ENCODE measurements at regions not wholly inside any gene's neighbourhood (a gene's known extent, or its start where the extent isn't known, plus 50 kb on each side); places are given as distances from the start of the nearest gene placed in this dataset.

DNA sequence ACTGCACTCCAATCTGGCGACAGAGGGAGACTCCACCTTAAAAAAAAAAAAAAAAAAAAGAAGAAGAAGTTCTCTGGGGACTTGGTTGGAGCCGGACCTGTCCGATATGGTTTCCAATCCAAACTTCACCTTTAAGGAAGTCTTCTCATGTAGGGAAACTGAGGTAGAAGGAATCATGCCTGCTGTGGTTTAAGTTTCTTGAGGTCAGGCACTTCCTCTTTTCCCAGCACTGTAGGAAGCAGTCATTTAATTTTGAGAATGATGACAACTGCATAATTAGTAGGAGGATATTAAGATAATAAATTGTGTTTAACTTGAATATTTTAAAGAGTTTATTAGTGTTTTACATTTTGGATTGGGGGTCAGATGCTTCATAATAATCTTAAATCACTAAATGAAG is 62.9 kb downstream of the KCNE4 start:
- TF ChIP-seq, protein P1, sequence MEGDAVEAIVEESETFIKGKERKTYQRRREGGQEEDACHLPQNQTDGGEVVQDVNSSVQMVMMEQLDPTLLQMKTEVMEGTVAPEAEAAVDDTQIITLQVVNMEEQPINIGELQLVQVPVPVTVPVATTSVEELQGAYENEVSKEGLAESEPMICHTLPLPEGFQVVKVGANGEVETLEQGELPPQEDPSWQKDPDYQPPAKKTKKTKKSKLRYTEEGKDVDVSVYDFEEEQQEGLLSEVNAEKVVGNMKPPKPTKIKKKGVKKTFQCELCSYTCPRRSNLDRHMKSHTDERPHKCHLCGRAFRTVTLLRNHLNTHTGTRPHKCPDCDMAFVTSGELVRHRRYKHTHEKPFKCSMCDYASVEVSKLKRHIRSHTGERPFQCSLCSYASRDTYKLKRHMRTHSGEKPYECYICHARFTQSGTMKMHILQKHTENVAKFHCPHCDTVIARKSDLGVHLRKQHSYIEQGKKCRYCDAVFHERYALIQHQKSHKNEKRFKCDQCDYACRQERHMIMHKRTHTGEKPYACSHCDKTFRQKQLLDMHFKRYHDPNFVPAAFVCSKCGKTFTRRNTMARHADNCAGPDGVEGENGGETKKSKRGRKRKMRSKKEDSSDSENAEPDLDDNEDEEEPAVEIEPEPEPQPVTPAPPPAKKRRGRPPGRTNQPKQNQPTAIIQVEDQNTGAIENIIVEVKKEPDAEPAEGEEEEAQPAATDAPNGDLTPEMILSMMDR (IDR thresholded peaks at IDR 0.05 in 2 of 3, conservative IDR thresholded peaks at IDR 0.05 in 1 of 3; ENCODE audit: control insufficient read depth in 2 of 3, extremely low read depth in 1 of 3, insufficient read depth in 1 of 3, low read depth in 3 of 3, low read length in 3 of 3) = no peak
- TF ChIP-seq SKIL (IDR thresholded peaks at IDR 0.05; ENCODE audit: low read depth, poor library complexity, severe bottlenecking) (no peak), CEBPB (IDR thresholded peaks at IDR 0.05; ENCODE audit: borderline replicate concordance in 1 of 2, low read depth in 2 of 2, low read length in 2 of 2) (no peak), MEF2A (IDR thresholded peaks at IDR 0.05; ENCODE audit: insufficient read depth, low read depth, low read length) (no peak), EZH2 (IDR thresholded peaks at IDR 0.05; ENCODE audit: borderline replicate concordance, control insufficient read depth, low read depth, low read length) (no peak), JUND (IDR thresholded peaks at IDR 0.05; ENCODE audit: low read depth, low read length) (no peak)
- TF ChIP-seq, protein P2, sequence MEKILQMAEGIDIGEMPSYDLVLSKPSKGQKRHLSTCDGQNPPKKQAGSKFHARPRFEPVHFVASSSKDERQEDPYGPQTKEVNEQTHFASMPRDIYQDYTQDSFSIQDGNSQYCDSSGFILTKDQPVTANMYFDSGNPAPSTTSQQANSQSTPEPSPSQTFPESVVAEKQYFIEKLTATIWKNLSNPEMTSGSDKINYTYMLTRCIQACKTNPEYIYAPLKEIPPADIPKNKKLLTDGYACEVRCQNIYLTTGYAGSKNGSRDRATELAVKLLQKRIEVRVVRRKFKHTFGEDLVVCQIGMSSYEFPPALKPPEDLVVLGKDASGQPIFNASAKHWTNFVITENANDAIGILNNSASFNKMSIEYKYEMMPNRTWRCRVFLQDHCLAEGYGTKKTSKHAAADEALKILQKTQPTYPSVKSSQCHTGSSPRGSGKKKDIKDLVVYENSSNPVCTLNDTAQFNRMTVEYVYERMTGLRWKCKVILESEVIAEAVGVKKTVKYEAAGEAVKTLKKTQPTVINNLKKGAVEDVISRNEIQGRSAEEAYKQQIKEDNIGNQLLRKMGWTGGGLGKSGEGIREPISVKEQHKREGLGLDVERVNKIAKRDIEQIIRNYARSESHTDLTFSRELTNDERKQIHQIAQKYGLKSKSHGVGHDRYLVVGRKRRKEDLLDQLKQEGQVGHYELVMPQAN (conservative IDR thresholded peaks at IDR 0.05) = no peak

Measured in GM12878 (cell line).